ENCODE measurements at regions not wholly inside any gene's neighbourhood (a gene's known extent, or its start where the extent isn't known, plus 50 kb on each side); places are given as distances from the start of the nearest gene placed in this dataset.

DNA sequence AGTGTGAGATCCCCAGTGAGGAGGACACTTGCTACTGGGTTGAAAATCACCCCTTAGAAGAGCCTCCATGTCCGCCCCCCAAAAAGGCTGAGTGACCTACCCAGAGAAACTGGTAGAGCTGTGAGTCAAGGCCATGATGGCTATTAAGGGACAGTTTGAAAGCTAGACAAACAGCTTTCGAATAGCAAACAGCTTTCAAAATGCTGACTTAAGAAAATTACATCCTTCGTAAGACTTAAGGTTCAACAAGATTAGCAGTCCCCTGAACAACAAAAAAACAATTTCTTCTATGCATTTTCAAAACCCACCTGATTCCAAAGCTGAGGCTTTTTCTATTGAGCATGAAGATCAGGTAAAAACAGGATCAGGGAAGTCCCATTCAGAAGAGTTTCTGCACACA is 269.7 kb upstream of the SOX2 start:
- TF ChIP-seq, protein P1, sequence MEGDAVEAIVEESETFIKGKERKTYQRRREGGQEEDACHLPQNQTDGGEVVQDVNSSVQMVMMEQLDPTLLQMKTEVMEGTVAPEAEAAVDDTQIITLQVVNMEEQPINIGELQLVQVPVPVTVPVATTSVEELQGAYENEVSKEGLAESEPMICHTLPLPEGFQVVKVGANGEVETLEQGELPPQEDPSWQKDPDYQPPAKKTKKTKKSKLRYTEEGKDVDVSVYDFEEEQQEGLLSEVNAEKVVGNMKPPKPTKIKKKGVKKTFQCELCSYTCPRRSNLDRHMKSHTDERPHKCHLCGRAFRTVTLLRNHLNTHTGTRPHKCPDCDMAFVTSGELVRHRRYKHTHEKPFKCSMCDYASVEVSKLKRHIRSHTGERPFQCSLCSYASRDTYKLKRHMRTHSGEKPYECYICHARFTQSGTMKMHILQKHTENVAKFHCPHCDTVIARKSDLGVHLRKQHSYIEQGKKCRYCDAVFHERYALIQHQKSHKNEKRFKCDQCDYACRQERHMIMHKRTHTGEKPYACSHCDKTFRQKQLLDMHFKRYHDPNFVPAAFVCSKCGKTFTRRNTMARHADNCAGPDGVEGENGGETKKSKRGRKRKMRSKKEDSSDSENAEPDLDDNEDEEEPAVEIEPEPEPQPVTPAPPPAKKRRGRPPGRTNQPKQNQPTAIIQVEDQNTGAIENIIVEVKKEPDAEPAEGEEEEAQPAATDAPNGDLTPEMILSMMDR (conservative IDR thresholded peaks at IDR 0.05; ENCODE audit: control insufficient read depth, insufficient read depth, low read depth, low read length), result no peak
- DNase-seq (ENCODE audit: low read depth), result no peak
- H3K4me3 ChIP-seq (ENCODE audit: control insufficient read depth, low read depth, low read length), result no peak overlapping the region

DNA sequence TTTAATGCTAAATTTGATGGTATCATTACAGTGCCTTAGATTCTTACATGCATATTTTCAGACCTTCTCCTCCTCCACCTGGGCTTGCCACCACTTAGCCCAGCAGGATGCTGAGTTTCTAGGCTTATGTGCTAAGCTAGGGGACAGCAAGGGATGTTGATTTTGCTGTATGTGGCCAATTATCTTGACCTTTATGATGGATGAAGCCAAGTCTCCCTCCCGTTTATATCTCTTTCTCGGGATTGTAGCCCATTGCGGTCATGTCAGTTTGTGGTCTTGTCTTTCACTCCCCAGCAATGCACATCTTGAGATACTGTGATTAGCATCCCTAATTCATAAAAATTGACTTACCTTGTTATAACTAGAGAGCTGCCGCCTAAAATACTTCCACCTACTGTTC is 278.7 kb upstream of the SOX2 start:
- no peak overlapping the region for H3K4me3 ChIP-seq (ENCODE audit: control insufficient read depth, low read depth, low read length)
- no peak for DNase-seq (ENCODE audit: low read depth)
- TF ChIP-seq, protein P1 (conservative IDR thresholded peaks at IDR 0.05; ENCODE audit: control insufficient read depth, insufficient read depth, low read depth, low read length), result no peak

GRCh38 chr3:181431748-181432147 is 280.0 kb upstream of the SOX2 start:
- TF ChIP-seq, protein P1 (conservative IDR thresholded peaks at IDR 0.05; ENCODE audit: control insufficient read depth, insufficient read depth, low read depth, low read length), result no peak
- DNase-seq (ENCODE audit: low read depth), result no peak
- H3K4me3 ChIP-seq (ENCODE audit: control insufficient read depth, low read depth, low read length), result no peak overlapping the region

DNA sequence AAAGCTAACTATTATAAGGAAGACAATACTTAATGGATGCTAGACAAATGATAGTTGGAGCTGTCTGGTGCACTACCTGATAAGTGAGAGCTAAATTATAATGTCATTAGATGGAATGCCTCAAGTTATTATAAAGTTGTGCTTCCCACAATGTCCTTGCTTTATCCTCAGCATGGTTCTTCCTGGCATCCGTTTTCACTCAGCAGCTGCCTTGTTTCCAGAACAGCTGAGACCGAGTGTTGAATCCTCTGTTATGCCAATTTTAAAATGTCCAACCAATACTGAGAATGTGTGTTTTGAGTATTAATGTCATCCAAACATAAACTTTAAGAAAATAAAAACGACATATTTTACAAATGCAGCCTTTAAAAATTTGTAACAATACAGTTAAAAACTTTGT is 286.7 kb upstream of the SOX2 start:
- no peak overlapping the region for H3K4me3 ChIP-seq (ENCODE audit: control insufficient read depth, low read depth, low read length)
- DNase-seq (ENCODE audit: low read depth), result no peak
- TF ChIP-seq, protein P1 (conservative IDR thresholded peaks at IDR 0.05; ENCODE audit: control insufficient read depth, insufficient read depth, low read depth, low read length), result no peak

- TF ChIP-seq, protein P1 (conservative IDR thresholded peaks at IDR 0.05; ENCODE audit: control insufficient read depth, insufficient read depth, low read depth, low read length), result no peak
- H3K4me3 ChIP-seq (ENCODE audit: control insufficient read depth, low read depth, low read length), result no peak overlapping the region
- no peak for DNase-seq (ENCODE audit: low read depth)
Measured at GRCh38 chr3:181418233-181418632, 293.5 kb upstream of the SOX2 start.

GRCh38 chr3:181417748-181418147 is 294.0 kb upstream of the SOX2 start:
- H3K4me3 ChIP-seq (ENCODE audit: control insufficient read depth, low read depth, low read length), result no peak overlapping the region
- TF ChIP-seq, protein P1 (conservative IDR thresholded peaks at IDR 0.05; ENCODE audit: control insufficient read depth, insufficient read depth, low read depth, low read length), result no peak
- DNase-seq (ENCODE audit: low read depth), result peak; percentile 6

DNA sequence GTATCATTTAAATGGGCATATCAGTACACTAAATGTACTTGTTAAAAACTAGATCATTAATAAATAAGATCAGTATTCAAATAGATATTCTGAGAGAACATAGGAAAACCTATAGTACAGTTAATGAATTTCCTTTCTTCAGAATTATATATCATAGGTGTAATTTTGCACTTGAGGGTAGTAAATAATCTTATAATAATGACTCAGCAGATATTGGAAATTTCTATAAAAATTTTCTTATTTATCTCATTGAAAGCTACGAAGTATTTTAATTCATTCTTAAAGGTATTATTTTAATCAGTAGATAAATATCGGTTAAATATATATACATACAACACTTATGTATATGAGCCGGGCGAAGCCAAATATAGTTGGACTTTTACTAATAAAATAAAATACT is 300.9 kb upstream of the SOX2 start:
- DNase-seq (ENCODE audit: low read depth), result no peak
- no peak overlapping the region for H3K4me3 ChIP-seq (ENCODE audit: control insufficient read depth, low read depth, low read length)
- TF ChIP-seq, protein P1 (conservative IDR thresholded peaks at IDR 0.05; ENCODE audit: control insufficient read depth, insufficient read depth, low read depth, low read length), result no peak

All from fibroblast of mammary gland (primary cell).